GM23338 (cell line): ENCODE measurements at regions not wholly inside any gene's neighbourhood (a gene's known extent, or its start where the extent isn't known, plus 50 kb on each side); places are given as distances from the start of the nearest gene placed in this dataset.

Source experiments
- ATAC-seq: fragments of 200-7000 bp; cut with Tn5 transposase; 3 replicates; pipeline ENCODE4 v1.9.1; 2020
- DNase-seq: peaks from one replicate; pipeline ENCODE4 v3.0.0-alpha.2; 2015; ENCODE audit warnings: low spot score
- H2AFZ ChIP-seq: fragments of 200-600 bp; sonication (generic); 2 replicates; pipeline ENCODE4 v1.8.0; 2016; ENCODE audit warnings: antibody characterized with exemption, mild to moderate bottlenecking, moderate library complexity
- H3F3A ChIP-seq: fragments of 200-600 bp; sonication (generic); replicated peaks from 2 replicates; pipeline ENCODE4 v1.8.0; 2017; ENCODE audit warnings: antibody characterized with exemption, mixed run types, low read depth
- H3K27ac ChIP-seq: fragments of 200-600 bp; sonication (generic); 2 replicates; pipeline ENCODE4 v1.6.1; 2016; ENCODE audit warnings: low read depth
- H3K27me3 ChIP-seq: fragments of 200-600 bp; sonication (generic); 2 replicates; pipeline ENCODE4 v1.8.0; 2016; ENCODE audit warnings: mild to moderate bottlenecking, mixed run types, moderate library complexity; ENCODE audit not compliant: insufficient read depth
- H3K36me3 ChIP-seq: fragments of 200-600 bp; sonication (generic); 2 replicates; pipeline ENCODE4 v1.8.0; 2016; ENCODE audit warnings: mild to moderate bottlenecking; ENCODE audit not compliant: insufficient read depth
- H3K4me1 ChIP-seq: fragments of 200-600 bp; sonication (generic); 2 replicates; pipeline ENCODE4 v1.8.0; 2016; ENCODE audit warnings: mild to moderate bottlenecking, moderate library complexity; ENCODE audit not compliant: insufficient read depth
- H3K4me2 ChIP-seq: fragments of 200-600 bp; sonication (generic); 2 replicates; pipeline ENCODE4 v1.7.1; 2017; ENCODE audit warnings: mixed run types
- H3K4me3 ChIP-seq: fragments of 200-600 bp; sonication (generic); 2 replicates; pipeline ENCODE4 v1.6.1; 2016; ENCODE audit warnings: mixed run types
- H3K79me2 ChIP-seq: fragments of 200-600 bp; sonication (generic); replicated peaks from 2 replicates; pipeline ENCODE4 v1.8.0; 2017; ENCODE audit warnings: mild to moderate bottlenecking; ENCODE audit not compliant: insufficient read depth
- H3K9me2 ChIP-seq: fragments of 200-600 bp; sonication (generic); 2 replicates; pipeline ENCODE4 v1.8.0; 2017; ENCODE audit not compliant: insufficient read depth
- H4K20me1 ChIP-seq: fragments of 200-600 bp; sonication (generic); replicated peaks from 2 replicates; pipeline ENCODE4 v1.8.0; 2017; ENCODE audit warnings: mild to moderate bottlenecking; ENCODE audit not compliant: insufficient read depth
- H3K27ac Mint-ChIP-seq: 2 replicates; pipeline ENCODE4 v1.8.0; 2020; ENCODE audit warnings: inconsistent platforms, mild to moderate bottlenecking, moderate library complexity, mixed read lengths
- H3K27me3 Mint-ChIP-seq: 3 replicates; pipeline ENCODE4 v1.8.0; 2022; ENCODE audit warnings: low read depth, mild to moderate bottlenecking, moderate library complexity, mixed read lengths, inconsistent platforms; ENCODE audit not compliant: insufficient read depth, poor library complexity
- H3K36me3 Mint-ChIP-seq: 3 replicates; pipeline ENCODE4 v1.8.0; 2021; ENCODE audit warnings: low read depth, mild to moderate bottlenecking, inconsistent platforms, moderate library complexity, mixed read lengths
- H3K4me1 Mint-ChIP-seq: 3 replicates; pipeline ENCODE4 v1.8.0; 2020; ENCODE audit warnings: mild to moderate bottlenecking, inconsistent platforms, mixed read lengths
- H3K4me3 Mint-ChIP-seq: 3 replicates; pipeline ENCODE4 v1.8.0; 2021; ENCODE audit warnings: moderate library complexity, mild to moderate bottlenecking, inconsistent platforms, mixed read lengths
- H3K9me3 Mint-ChIP-seq: 3 replicates; pipeline ENCODE4 v1.8.0; 2020; ENCODE audit warnings: moderate library complexity, mild to moderate bottlenecking, inconsistent platforms, mixed read lengths
- CREB1 ChIP-seq: fragments of 250-450 bp; sonication (Bioruptor Pico); IDR thresholded peaks from 2 replicates; pipeline ENCODE4 v1.5.0; 2020; ENCODE audit warnings: low read depth, mild to moderate bottlenecking, moderate library complexity
- EZH2 ChIP-seq: fragments of 200-600 bp; sonication (generic); IDR thresholded peaks from one replicate; pipeline ENCODE4 v1.8.0; 2017; ENCODE audit warnings: antibody characterized with exemption, mild to moderate bottlenecking, low read depth; ENCODE audit not compliant: unreplicated experiment
- EZH2phosphoT487 ChIP-seq: fragments of 200-600 bp; sonication (generic); IDR thresholded peaks from one replicate; pipeline ENCODE4 v1.8.1; 2018; ENCODE audit warnings: antibody characterized with exemption; ENCODE audit not compliant: unreplicated experiment
- JUNB ChIP-seq: IDR thresholded peaks from one replicate; pipeline ENCODE4 v1.6.1; 2016; ENCODE audit warnings: antibody characterized with exemption; ENCODE audit not compliant: unreplicated experiment
- NANOG ChIP-seq: IDR thresholded peaks from 2 replicates; pipeline ENCODE4 v1.6.1; 2016; ENCODE audit warnings: antibody characterized with exemption, borderline replicate concordance
- POLR2AphosphoS5 ChIP-seq: IDR thresholded peaks from 2 replicates; pipeline ENCODE4 v1.6.1; 2016; ENCODE audit warnings: antibody characterized with exemption, low read depth
- STAT1 ChIP-seq: IDR thresholded peaks from one replicate; pipeline ENCODE4 v1.6.1; 2016; ENCODE audit warnings: antibody characterized with exemption; ENCODE audit not compliant: unreplicated experiment
- ZNF114 ChIP-seq: fragments of 250-450 bp; sonication (Bioruptor Pico); IDR thresholded peaks from 2 replicates; pipeline ENCODE4 v1.5.0; 2020; ENCODE audit warnings: mild to moderate bottlenecking, moderate library complexity
- ZNF331 ChIP-seq: fragments of 250-450 bp; sonication (Bioruptor Pico); IDR thresholded peaks from 2 replicates; pipeline ENCODE4 v1.5.0; 2020; ENCODE audit warnings: low read depth, mild to moderate bottlenecking, moderate library complexity
- TF ChIP-seq, protein P1 (sequence below): IDR thresholded peaks from one replicate; pipeline ENCODE4 v1.6.1; 2018; ENCODE audit warnings: antibody characterized with exemption; ENCODE audit not compliant: unreplicated experiment
- TF ChIP-seq, protein P2 (sequence below), 2 experiments: fragments of 200-600 bp in 1 of 2; sonication (generic) in 1 of 2; conservative IDR thresholded peaks; 2 replicates each; pipeline versions ENCODE4 v1.5.1 to v1.6.1; 2016 to 2017; ENCODE audit warnings: antibody characterized with exemption in 2 of 2, low read depth in 2 of 2, mild to moderate bottlenecking in 2 of 2, moderate library complexity in 1 of 2
- TF ChIP-seq, protein P3 (sequence below): IDR thresholded peaks from 2 replicates; pipeline ENCODE4 v1.6.1; 2016; ENCODE audit warnings: antibody characterized with exemption
- TF ChIP-seq, protein P4 (sequence below): fragments of 250-450 bp; sonication (Bioruptor Pico); IDR thresholded peaks from 2 replicates; pipeline ENCODE4 v1.5.0; 2020; ENCODE audit warnings: mild to moderate bottlenecking, moderate library complexity

DNA sequence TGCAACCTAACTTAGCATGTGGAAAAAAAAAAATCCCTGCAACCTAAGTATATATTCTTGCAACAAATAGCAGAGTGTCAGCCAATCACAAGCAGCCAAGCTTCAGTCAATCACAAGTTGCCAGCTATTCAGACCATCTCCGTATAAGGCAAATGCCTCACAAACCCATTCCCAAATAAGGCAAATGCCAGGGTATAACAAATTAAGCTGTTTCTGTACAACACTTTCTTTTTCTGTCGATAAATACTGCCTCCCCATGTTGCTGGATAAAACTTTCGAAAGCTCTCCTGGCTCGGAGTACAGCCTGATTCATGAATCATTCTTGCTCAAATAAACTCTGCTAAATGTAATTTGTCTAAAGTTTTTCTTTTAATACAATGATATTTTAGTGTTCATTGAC lies 460.7 kb upstream of the SMIM31 start:
- no peaks in the 10 kb centered on the region for H3K4me1 ChIP-seq
- Mint-ChIP-seq H3K36me3 (no peaks in the 10 kb centered on the region), H3K4me1 (no peaks in the 10 kb centered on the region), H3K27me3 (no peaks in the 10 kb centered on the region), H3K27ac (no peak overlapping the region), H3K9me3 (no peaks in the 10 kb centered on the region), H3K4me3 (no peak overlapping the region)
- H3K9me2 ChIP-seq: no peaks in the 10 kb centered on the region
- no peaks in the 10 kb centered on the region for H3K79me2 ChIP-seq
- H3K4me2 ChIP-seq: no peak overlapping the region
- no peaks in the 10 kb centered on the region for H3F3A ChIP-seq
- DNase-seq (no peak), ATAC-seq (no peak)
- H2AFZ ChIP-seq: no peak overlapping the region
- H3K36me3 ChIP-seq: no peaks in the 10 kb centered on the region
- TF ChIP-seq EZH2: no peak
- TF ChIP-seq, protein P1, sequence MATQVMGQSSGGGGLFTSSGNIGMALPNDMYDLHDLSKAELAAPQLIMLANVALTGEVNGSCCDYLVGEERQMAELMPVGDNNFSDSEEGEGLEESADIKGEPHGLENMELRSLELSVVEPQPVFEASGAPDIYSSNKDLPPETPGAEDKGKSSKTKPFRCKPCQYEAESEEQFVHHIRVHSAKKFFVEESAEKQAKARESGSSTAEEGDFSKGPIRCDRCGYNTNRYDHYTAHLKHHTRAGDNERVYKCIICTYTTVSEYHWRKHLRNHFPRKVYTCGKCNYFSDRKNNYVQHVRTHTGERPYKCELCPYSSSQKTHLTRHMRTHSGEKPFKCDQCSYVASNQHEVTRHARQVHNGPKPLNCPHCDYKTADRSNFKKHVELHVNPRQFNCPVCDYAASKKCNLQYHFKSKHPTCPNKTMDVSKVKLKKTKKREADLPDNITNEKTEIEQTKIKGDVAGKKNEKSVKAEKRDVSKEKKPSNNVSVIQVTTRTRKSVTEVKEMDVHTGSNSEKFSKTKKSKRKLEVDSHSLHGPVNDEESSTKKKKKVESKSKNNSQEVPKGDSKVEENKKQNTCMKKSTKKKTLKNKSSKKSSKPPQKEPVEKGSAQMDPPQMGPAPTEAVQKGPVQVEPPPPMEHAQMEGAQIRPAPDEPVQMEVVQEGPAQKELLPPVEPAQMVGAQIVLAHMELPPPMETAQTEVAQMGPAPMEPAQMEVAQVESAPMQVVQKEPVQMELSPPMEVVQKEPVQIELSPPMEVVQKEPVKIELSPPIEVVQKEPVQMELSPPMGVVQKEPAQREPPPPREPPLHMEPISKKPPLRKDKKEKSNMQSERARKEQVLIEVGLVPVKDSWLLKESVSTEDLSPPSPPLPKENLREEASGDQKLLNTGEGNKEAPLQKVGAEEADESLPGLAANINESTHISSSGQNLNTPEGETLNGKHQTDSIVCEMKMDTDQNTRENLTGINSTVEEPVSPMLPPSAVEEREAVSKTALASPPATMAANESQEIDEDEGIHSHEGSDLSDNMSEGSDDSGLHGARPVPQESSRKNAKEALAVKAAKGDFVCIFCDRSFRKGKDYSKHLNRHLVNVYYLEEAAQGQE: no peak
- TF ChIP-seq, protein P2, sequence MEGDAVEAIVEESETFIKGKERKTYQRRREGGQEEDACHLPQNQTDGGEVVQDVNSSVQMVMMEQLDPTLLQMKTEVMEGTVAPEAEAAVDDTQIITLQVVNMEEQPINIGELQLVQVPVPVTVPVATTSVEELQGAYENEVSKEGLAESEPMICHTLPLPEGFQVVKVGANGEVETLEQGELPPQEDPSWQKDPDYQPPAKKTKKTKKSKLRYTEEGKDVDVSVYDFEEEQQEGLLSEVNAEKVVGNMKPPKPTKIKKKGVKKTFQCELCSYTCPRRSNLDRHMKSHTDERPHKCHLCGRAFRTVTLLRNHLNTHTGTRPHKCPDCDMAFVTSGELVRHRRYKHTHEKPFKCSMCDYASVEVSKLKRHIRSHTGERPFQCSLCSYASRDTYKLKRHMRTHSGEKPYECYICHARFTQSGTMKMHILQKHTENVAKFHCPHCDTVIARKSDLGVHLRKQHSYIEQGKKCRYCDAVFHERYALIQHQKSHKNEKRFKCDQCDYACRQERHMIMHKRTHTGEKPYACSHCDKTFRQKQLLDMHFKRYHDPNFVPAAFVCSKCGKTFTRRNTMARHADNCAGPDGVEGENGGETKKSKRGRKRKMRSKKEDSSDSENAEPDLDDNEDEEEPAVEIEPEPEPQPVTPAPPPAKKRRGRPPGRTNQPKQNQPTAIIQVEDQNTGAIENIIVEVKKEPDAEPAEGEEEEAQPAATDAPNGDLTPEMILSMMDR (conservative IDR thresholded peaks at IDR 0.05; ENCODE audit: low read depth in 2 of 2): no peak
- TF ChIP-seq CREB1 (CRISPR knock-in tag): no peak
- TF ChIP-seq STAT1: no peak
- TF ChIP-seq ZNF114 (CRISPR knock-in tag): no peak
- no peak for TF ChIP-seq NANOG
- no peak for TF ChIP-seq EZH2phosphoT487
- no peak for TF ChIP-seq POLR2AphosphoS5
- no peak for TF ChIP-seq JUNB
- no peak for TF ChIP-seq ZNF331 (CRISPR knock-in tag)
- TF ChIP-seq, protein P3, sequence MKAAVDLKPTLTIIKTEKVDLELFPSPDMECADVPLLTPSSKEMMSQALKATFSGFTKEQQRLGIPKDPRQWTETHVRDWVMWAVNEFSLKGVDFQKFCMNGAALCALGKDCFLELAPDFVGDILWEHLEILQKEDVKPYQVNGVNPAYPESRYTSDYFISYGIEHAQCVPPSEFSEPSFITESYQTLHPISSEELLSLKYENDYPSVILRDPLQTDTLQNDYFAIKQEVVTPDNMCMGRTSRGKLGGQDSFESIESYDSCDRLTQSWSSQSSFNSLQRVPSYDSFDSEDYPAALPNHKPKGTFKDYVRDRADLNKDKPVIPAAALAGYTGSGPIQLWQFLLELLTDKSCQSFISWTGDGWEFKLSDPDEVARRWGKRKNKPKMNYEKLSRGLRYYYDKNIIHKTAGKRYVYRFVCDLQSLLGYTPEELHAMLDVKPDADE: no peak
- TF ChIP-seq, protein P4, sequence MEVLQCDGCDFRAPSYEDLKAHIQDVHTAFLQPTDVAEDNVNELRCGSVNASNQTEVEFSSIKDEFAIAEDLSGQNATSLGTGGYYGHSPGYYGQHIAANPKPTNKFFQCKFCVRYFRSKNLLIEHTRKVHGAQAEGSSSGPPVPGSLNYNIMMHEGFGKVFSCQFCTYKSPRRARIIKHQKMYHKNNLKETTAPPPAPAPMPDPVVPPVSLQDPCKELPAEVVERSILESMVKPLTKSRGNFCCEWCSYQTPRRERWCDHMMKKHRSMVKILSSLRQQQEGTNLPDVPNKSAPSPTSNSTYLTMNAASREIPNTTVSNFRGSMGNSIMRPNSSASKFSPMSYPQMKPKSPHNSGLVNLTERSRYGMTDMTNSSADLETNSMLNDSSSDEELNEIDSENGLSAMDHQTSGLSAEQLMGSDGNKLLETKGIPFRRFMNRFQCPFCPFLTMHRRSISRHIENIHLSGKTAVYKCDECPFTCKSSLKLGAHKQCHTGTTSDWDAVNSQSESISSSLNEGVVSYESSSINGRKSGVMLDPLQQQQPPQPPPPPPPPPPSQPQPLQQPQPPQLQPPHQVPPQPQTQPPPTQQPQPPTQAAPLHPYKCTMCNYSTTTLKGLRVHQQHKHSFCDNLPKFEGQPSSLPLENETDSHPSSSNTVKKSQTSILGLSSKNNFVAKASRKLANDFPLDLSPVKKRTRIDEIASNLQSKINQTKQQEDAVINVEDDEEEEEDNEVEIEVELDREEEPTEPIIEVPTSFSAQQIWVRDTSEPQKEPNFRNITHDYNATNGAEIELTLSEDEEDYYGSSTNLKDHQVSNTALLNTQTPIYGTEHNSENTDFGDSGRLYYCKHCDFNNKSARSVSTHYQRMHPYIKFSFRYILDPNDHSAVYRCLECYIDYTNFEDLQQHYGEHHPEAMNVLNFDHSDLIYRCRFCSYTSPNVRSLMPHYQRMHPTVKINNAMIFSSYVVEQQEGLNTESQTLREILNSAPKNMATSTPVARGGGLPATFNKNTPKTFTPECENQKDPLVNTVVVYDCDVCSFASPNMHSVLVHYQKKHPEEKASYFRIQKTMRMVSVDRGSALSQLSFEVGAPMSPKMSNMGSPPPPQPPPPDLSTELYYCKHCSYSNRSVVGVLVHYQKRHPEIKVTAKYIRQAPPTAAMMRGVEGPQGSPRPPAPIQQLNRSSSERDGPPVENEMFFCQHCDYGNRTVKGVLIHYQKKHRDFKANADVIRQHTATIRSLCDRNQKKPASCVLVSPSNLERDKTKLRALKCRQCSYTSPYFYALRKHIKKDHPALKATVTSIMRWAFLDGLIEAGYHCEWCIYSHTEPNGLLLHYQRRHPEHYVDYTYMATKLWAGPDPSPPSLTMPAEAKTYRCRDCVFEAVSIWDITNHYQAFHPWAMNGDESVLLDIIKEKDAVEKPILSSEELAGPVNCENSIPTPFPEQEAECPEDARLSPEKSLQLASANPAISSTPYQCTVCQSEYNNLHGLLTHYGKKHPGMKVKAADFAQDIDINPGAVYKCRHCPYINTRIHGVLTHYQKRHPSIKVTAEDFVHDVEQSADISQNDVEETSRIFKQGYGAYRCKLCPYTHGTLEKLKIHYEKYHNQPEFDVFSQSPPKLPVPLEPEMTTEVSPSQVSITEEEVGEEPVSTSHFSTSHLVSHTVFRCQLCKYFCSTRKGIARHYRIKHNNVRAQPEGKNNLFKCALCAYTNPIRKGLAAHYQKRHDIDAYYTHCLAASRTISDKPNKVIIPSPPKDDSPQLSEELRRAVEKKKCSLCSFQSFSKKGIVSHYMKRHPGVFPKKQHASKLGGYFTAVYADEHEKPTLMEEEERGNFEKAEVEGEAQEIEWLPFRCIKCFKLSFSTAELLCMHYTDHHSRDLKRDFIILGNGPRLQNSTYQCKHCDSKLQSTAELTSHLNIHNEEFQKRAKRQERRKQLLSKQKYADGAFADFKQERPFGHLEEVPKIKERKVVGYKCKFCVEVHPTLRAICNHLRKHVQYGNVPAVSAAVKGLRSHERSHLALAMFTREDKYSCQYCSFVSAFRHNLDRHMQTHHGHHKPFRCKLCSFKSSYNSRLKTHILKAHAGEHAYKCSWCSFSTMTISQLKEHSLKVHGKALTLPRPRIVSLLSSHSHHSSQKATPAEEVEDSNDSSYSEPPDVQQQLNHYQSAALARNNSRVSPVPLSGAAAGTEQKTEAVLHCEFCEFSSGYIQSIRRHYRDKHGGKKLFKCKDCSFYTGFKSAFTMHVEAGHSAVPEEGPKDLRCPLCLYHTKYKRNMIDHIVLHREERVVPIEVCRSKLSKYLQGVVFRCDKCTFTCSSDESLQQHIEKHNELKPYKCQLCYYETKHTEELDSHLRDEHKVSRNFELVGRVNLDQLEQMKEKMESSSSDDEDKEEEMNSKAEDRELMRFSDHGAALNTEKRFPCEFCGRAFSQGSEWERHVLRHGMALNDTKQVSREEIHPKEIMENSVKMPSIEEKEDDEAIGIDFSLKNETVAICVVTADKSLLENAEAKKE (CRISPR knock-in tag): no peak
- H3K27ac ChIP-seq: no peak overlapping the region
- no peaks in the 10 kb centered on the region for H4K20me1 ChIP-seq
- H3K27me3 ChIP-seq: no peaks in the 10 kb centered on the region
- no peak overlapping the region for H3K4me3 ChIP-seq
